ENCODE measurements at regions not wholly inside any gene's neighbourhood (a gene's known extent, or its start where the extent isn't known, plus 50 kb on each side); places are given as distances from the start of the nearest gene placed in this dataset.

- no peak for TF ChIP-seq CTCF (conservative IDR thresholded peaks at IDR 0.05; ENCODE audit: control insufficient read depth, insufficient read depth, low read depth, low read length)
- H3K4me3 ChIP-seq (ENCODE audit: control insufficient read depth, low read depth, low read length), result no peak overlapping the region
- DNase-seq (ENCODE audit: low read depth), result no peak
Observed at GRCh38 chr9:119758241-119758640, 389.0 kb upstream of the BRINP1 start.

- TF ChIP-seq CTCF (conservative IDR thresholded peaks at IDR 0.05; ENCODE audit: control insufficient read depth, insufficient read depth, low read depth, low read length), result no peak
- no peak overlapping the region for H3K4me3 ChIP-seq (ENCODE audit: control insufficient read depth, low read depth, low read length)
- no peak for DNase-seq (ENCODE audit: low read depth)
Observed at GRCh38 chr9:119739476-119739875, 370.2 kb upstream of the BRINP1 start.

GRCh38 chr9:119736491-119737454, 367.5 kb upstream of the BRINP1 start:
- no peak overlapping the region for H3K4me3 ChIP-seq (ENCODE audit: control insufficient read depth, low read depth, low read length)
- TF ChIP-seq CTCF (conservative IDR thresholded peaks at IDR 0.05; ENCODE audit: control insufficient read depth, insufficient read depth, low read depth, low read length), result no peak
- no peak for DNase-seq (ENCODE audit: low read depth)

GRCh38 chr9:119727988-119728387, 358.8 kb upstream of the BRINP1 start:
- H3K4me3 ChIP-seq (ENCODE audit: control insufficient read depth, low read depth, low read length), result no peak overlapping the region
- DNase-seq (ENCODE audit: low read depth), result no peak
- TF ChIP-seq CTCF (conservative IDR thresholded peaks at IDR 0.05; ENCODE audit: control insufficient read depth, insufficient read depth, low read depth, low read length), result no peak

- DNase-seq (ENCODE audit: low read depth), result no peak
- TF ChIP-seq CTCF (conservative IDR thresholded peaks at IDR 0.05; ENCODE audit: control insufficient read depth, insufficient read depth, low read depth, low read length), result no peak
Observed at GRCh38 chr9:119726035-119726434, 356.8 kb upstream of the BRINP1 start.

GRCh38 chr9:119722384-119722783, 353.1 kb upstream of the BRINP1 start:
- H3K4me3 ChIP-seq (ENCODE audit: control insufficient read depth, low read depth, low read length), result no peak overlapping the region
- no peak for DNase-seq (ENCODE audit: low read depth)
- no peak for TF ChIP-seq CTCF (conservative IDR thresholded peaks at IDR 0.05; ENCODE audit: control insufficient read depth, insufficient read depth, low read depth, low read length)

More at GRCh38 chr9:119726035-119726434, 356.8 kb upstream of the BRINP1 start:
- no peak overlapping the region for H3K4me3 ChIP-seq (ENCODE audit: control insufficient read depth, low read depth, low read length)

Measured in fibroblast of mammary gland (primary cell).